RWPE2 (cell line): ENCODE measurements at regions not wholly inside any gene's neighbourhood (a gene's known extent, or its start where the extent isn't known, plus 50 kb on each side); places are given as distances from the start of the nearest gene placed in this dataset.

ENCODE experiments used
- ATAC-seq: fragments of 200-7000 bp; cut with Tn5 transposase; 3 replicates; pipeline ENCODE4 v1.9.1; 2021; ENCODE audit warnings: low read depth
- DNase-seq: peaks from one replicate; pipeline ENCODE4 v3.0.0-alpha.2; 2020; ENCODE audit warnings: low spot score
- H3K27ac ChIP-seq: fragments of 450-650 bp; 2 replicates; pipeline ENCODE4 v1.5.1; 2017; ENCODE audit warnings: mild to moderate bottlenecking; ENCODE audit not compliant: poor library complexity, severe bottlenecking
- H3K27me3 ChIP-seq: fragments of 250-450 bp; sonication (Bioruptor Pico); 2 replicates; pipeline ENCODE4 v1.5.1; 2021; ENCODE audit warnings: mild to moderate bottlenecking, moderate library complexity; ENCODE audit not compliant: insufficient read depth, poor library complexity, severe bottlenecking
- H3K36me3 ChIP-seq: fragments of 250-450 bp; sonication (Bioruptor Pico); 2 replicates; pipeline ENCODE4 v1.5.1; 2020; ENCODE audit warnings: low read depth, mild to moderate bottlenecking, moderate library complexity
- H3K4me1 ChIP-seq: fragments of 250-450 bp; sonication (Bioruptor Pico); 2 replicates; pipeline ENCODE4 v1.5.1; 2021; ENCODE audit warnings: mild to moderate bottlenecking, moderate library complexity; ENCODE audit not compliant: insufficient read depth, poor library complexity, severe bottlenecking
- H3K4me3 ChIP-seq: fragments of 250-450 bp; sonication (Bioruptor Pico); 2 replicates; pipeline ENCODE4 v1.5.1; 2021; ENCODE audit warnings: mild to moderate bottlenecking, moderate library complexity; ENCODE audit not compliant: severe bottlenecking
- H3K9me3 ChIP-seq: fragments of 250-450 bp; sonication (Bioruptor Pico); 2 replicates; pipeline ENCODE4 v1.5.1; 2021; ENCODE audit warnings: mild to moderate bottlenecking, moderate library complexity; ENCODE audit not compliant: severe bottlenecking
- TF ChIP-seq, protein P1 (sequence below): fragments of 450-650 bp; IDR thresholded peaks from one replicate; pipeline ENCODE4 v1.5.1; 2017; ENCODE audit warnings: mild to moderate bottlenecking, moderate library complexity; ENCODE audit not compliant: poor library complexity, severe bottlenecking

DNA sequence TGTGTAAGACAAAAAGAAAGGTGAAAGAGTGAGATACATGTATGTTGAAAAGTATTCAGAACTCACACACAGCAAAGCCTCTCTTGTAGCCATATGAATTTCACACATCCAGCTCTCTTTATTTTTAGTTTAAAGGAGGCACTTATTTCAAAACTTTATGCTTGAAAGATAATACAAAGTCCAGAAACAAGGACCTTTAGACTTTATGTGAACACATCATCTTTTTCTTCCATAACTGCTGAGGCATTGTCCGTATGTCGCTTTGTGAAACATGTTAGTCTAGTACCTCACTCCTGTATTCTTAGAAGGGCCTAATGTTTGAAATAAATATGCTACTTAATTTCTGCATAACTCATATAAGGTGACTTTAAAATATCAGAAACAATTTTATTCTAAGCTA lies 763.4 kb downstream of the GBE1 start:
- H3K27me3 ChIP-seq: no peaks in the 10 kb centered on the region
- H3K9me3 ChIP-seq: no peaks in the 10 kb centered on the region

DNA sequence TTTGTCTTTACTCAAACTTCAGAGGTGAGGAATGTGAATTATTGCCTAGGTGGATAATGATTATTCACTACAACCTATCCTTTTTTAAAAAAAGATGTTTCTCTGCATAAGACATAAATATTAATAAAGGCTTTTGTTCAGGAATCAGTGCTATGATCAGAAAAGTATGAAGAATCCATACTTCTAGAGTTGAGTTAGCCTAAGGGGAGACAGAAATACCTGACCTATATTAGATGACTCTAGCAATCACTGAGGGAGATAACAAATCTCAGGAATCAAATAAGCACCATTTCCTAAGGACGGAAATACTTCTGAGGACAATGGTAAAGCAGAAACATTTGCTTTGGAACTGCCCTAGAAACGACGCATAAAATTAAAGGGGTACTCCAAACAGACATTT lies 763.8 kb downstream of the GBE1 start:
- TF ChIP-seq, protein P1, sequence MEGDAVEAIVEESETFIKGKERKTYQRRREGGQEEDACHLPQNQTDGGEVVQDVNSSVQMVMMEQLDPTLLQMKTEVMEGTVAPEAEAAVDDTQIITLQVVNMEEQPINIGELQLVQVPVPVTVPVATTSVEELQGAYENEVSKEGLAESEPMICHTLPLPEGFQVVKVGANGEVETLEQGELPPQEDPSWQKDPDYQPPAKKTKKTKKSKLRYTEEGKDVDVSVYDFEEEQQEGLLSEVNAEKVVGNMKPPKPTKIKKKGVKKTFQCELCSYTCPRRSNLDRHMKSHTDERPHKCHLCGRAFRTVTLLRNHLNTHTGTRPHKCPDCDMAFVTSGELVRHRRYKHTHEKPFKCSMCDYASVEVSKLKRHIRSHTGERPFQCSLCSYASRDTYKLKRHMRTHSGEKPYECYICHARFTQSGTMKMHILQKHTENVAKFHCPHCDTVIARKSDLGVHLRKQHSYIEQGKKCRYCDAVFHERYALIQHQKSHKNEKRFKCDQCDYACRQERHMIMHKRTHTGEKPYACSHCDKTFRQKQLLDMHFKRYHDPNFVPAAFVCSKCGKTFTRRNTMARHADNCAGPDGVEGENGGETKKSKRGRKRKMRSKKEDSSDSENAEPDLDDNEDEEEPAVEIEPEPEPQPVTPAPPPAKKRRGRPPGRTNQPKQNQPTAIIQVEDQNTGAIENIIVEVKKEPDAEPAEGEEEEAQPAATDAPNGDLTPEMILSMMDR: no peak
- Histone ChIP-seq H3K9me3 (no peaks in the 10 kb centered on the region), H3K4me3 (no peak overlapping the region), H3K36me3 (no peaks in the 10 kb centered on the region), H3K27me3 (no peaks in the 10 kb centered on the region), H3K27ac (no peak overlapping the region), H3K4me1 (peaks cover 3% of the 10 kb centered on the region)
- DNase-seq (no peak), ATAC-seq (no peak)

More for the DNA sequence above, 763.4 kb downstream of the GBE1 start:
- Histone ChIP-seq H3K36me3 (no peaks in the 10 kb centered on the region), H3K4me1 (peaks cover 3% of the 10 kb centered on the region), H3K27ac (no peak overlapping the region), H3K4me3 (no peak overlapping the region)
- ATAC-seq (no peak), DNase-seq (no peak)
- TF ChIP-seq, protein P1: no peak

DNA sequence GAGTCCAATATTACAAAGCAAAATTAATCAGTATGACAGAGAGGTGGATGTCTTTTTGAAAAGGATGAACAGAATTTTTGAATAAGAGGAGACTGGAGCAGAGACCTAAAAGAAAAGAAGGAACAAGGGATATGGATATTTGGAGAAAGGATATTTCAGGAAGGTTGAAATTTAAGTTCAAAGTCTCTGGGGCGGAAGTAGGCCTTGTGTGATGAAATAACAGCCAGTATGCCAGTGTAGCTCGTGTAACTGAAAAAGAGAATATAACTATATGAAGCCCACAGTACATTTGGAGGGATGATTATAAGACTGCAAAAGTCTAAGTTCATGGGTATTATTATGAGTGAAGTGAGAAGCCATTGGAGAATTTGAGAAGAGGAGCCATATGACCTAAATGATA lies 766.7 kb downstream of the GBE1 start:
- TF ChIP-seq, protein P1: no peak
- DNase-seq (no peak), ATAC-seq (no peak)
- Histone ChIP-seq H3K36me3 (no peaks in the 10 kb centered on the region), H3K9me3 (no peaks in the 10 kb centered on the region), H3K27me3 (no peaks in the 10 kb centered on the region), H3K4me1 (peaks cover 3% of the 10 kb centered on the region), H3K4me3 (no peak overlapping the region), H3K27ac (no peak overlapping the region)

DNA sequence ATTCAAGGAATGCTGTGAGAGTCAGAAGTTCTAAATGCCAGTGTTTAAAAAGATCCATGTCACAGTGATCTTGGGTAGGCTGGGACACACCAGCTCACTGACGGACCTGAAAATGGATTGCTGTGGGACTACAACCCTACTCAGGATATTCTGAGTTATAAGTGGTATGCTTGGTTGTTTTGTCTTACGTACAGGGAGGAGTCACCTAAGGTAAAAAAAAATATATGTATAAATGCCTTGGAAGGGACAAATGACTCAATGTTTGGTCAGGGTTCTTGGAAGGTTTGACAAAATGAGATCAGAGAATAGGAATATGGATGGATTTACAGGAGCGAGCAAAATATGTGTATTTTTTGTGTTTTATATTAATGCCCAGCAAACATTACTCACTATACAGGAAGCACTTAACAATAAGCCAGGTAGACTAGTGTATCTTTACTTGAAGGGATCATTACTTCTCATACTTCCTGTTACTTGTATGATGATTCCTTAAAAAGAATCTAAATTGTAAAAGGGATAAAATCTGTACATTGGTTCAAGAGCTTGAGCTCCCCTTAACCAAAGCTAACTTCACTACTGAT lies 767.3 kb downstream of the GBE1 start:
- Histone ChIP-seq H3K36me3 (no peaks in the 10 kb centered on the region), H3K4me1 (peaks cover 3% of the 10 kb centered on the region), H3K27me3 (no peaks in the 10 kb centered on the region), H3K4me3 (no peak overlapping the region), H3K9me3 (no peaks in the 10 kb centered on the region), H3K27ac (no peak overlapping the region)
- TF ChIP-seq, protein P1: no peak
- DNase-seq (no peak), ATAC-seq (0 out of 3 replicates have a peak, but pooled peaks have one; percentile 19)

DNA sequence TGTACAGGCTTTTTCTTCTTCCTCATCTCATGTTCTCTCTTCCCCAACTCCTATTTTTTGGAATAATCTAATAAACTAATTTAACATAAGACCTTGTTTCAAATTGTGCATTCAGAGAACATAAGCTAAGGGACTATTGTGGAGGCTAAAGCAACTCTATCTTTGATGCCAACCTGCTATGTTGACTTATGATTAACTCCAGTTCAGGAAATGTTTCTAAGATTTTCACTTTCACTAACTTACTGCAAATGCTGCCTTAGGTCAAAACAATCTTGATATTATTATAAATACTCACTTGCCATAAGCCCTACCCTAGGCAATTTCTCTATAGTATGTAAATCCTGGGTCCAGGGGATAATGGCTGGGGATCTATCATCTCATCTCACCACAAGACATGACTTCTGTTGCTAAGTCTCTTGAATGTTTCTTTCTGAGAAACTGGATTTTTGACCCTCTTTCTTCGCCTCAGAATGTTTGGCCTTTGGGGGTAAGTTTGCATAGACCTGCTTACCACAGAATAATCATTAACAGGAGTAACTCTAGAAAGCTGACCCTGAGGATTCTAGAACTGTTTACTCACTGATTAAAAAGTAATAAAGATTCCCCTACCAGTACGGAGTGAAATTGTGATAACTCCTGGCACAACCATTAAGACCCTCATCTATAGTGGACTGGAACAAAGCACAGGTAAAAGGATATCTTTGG lies 768.1 kb downstream of the GBE1 start:
- Histone ChIP-seq H3K4me1 (peaks cover 3% of the 10 kb centered on the region), H3K4me3 (no peak overlapping the region), H3K27ac (no peak overlapping the region), H3K36me3 (no peaks in the 10 kb centered on the region), H3K9me3 (no peaks in the 10 kb centered on the region), H3K27me3 (no peaks in the 10 kb centered on the region)
- DNase-seq: no peak
- TF ChIP-seq, protein P1: no peak
- ATAC-seq: no peak
